ENCODE measurements at regions not wholly inside any gene's neighbourhood (a gene's known extent, or its start where the extent isn't known, plus 50 kb on each side); places are given as distances from the start of the nearest gene placed in this dataset.
"Not testable (repeated sequence)": the region's sequence is repeated elsewhere in the genome, so short reads cannot be mapped to it uniquely, and the experiment has no call there.

GRCh38 chr2:237238249-237238648 lies 152.6 kb downstream of the COPS8 start:
- no peak for DNase-seq
- Mint-ChIP-seq H3K9me3 (peaks cover 7% of the 10 kb centered on the region), H3K4me1 (no peaks in the 10 kb centered on the region), H3K27me3 (peaks cover 17% of the 10 kb centered on the region), H3K4me3 (no peak overlapping the region), H3K36me3 (ENCODE audit: low read depth) (no peaks in the 10 kb centered on the region), H3K27ac (no peak overlapping the region)
- ChIA-PET CTCF (no interaction called here), POLR2A (no interaction called here)

- POLR2A ChIA-PET: no interaction called here
- no peaks in the 10 kb centered on the region for H3K36me3 Mint-ChIP-seq (ENCODE audit: low read depth)
- no peak overlapping the region for H3K4me3 Mint-ChIP-seq
- CTCF ChIA-PET: no interaction called here
- peaks cover 20% of the 10 kb centered on the region for H3K27me3 Mint-ChIP-seq
- H3K9me3 Mint-ChIP-seq: peaks cover 7% of the 10 kb centered on the region
- DNase-seq: no peak
- H3K4me1 Mint-ChIP-seq: no peaks in the 10 kb centered on the region
- H3K27ac Mint-ChIP-seq: no peak overlapping the region
Observed at GRCh38 chr2:237240252-237240651, 154.6 kb downstream of the COPS8 start.

GRCh38 chr2:237240868-237241267 lies 155.2 kb downstream of the COPS8 start:
- H3K9me3 Mint-ChIP-seq; H3K4me3 Mint-ChIP-seq; DNase-seq; POLR2A ChIA-PET; CTCF ChIA-PET; H3K36me3 Mint-ChIP-seq (ENCODE audit: low read depth); H3K27ac Mint-ChIP-seq; H3K4me1 Mint-ChIP-seq: not testable (repeated sequence)
- H3K27me3 Mint-ChIP-seq: peaks cover 22% of the 10 kb centered on the region

- no peak overlapping the region for H3K27ac Mint-ChIP-seq
- no peak for DNase-seq
- H3K9me3 Mint-ChIP-seq: peaks cover 7% of the 10 kb centered on the region
- ChIA-PET CTCF (no interaction called here), POLR2A (no interaction called here)
- H3K4me1 Mint-ChIP-seq: no peaks in the 10 kb centered on the region
- H3K27me3 Mint-ChIP-seq: peaks cover 17% of the 10 kb centered on the region
- no peaks in the 10 kb centered on the region for H3K36me3 Mint-ChIP-seq (ENCODE audit: low read depth)
- H3K4me3 Mint-ChIP-seq: no peak overlapping the region
Observed at GRCh38 chr2:237242091-237242536, 156.4 kb downstream of the COPS8 start.

GRCh38 chr2:237243487-237243886 lies 157.8 kb downstream of the COPS8 start:
- Mint-ChIP-seq H3K4me1 (no peaks in the 10 kb centered on the region), H3K27ac (no peak overlapping the region), H3K36me3 (ENCODE audit: low read depth) (no peaks in the 10 kb centered on the region), H3K27me3 (peaks cover 15% of the 10 kb centered on the region), H3K9me3 (peaks cover 7% of the 10 kb centered on the region), H3K4me3 (no peak overlapping the region)
- ChIA-PET POLR2A (no interaction called here), CTCF (no interaction called here)
- DNase-seq: no peak

GRCh38 chr2:237244178-237244577 lies 158.5 kb downstream of the COPS8 start:
- ChIA-PET CTCF (no interaction called here), POLR2A (no interaction called here)
- Mint-ChIP-seq H3K27ac (no peak overlapping the region), H3K9me3 (peaks cover 7% of the 10 kb centered on the region), H3K36me3 (ENCODE audit: low read depth) (no peaks in the 10 kb centered on the region), H3K27me3 (peaks cover 10% of the 10 kb centered on the region), H3K4me3 (no peak overlapping the region), H3K4me1 (no peaks in the 10 kb centered on the region)
- DNase-seq: no peak

GRCh38 chr2:237244976-237245646 lies 159.4 kb downstream of the COPS8 start:
- H3K9me3 Mint-ChIP-seq: peaks cover 7% of the 10 kb centered on the region
- no peaks in the 10 kb centered on the region for H3K36me3 Mint-ChIP-seq (ENCODE audit: low read depth)
- no peak overlapping the region for H3K27ac Mint-ChIP-seq
- POLR2A ChIA-PET: no interaction called here
- CTCF ChIA-PET: no interaction called here
- H3K4me3 Mint-ChIP-seq: no peak overlapping the region
- H3K27me3 Mint-ChIP-seq: peaks cover 10% of the 10 kb centered on the region
- H3K4me1 Mint-ChIP-seq: no peaks in the 10 kb centered on the region
- no peak for DNase-seq

GRCh38 chr2:237250599-237250998 lies 163.4 kb downstream of the COL6A3 start:
- no peaks in the 10 kb centered on the region for H3K36me3 Mint-ChIP-seq (ENCODE audit: low read depth)
- H3K4me1 Mint-ChIP-seq: no peaks in the 10 kb centered on the region
- H3K27me3 Mint-ChIP-seq: peaks cover 11% of the 10 kb centered on the region
- CTCF ChIA-PET: no interaction called here
- POLR2A ChIA-PET: no interaction called here
- H3K9me3 Mint-ChIP-seq: no peaks in the 10 kb centered on the region
- H3K4me3 Mint-ChIP-seq: no peak overlapping the region
- no peak overlapping the region for H3K27ac Mint-ChIP-seq
- DNase-seq: no peak

- POLR2A ChIA-PET: no interaction called here
- CTCF ChIA-PET: no interaction called here
- Mint-ChIP-seq H3K4me3 (no peak overlapping the region), H3K4me1 (no peaks in the 10 kb centered on the region), H3K27ac (no peak overlapping the region), H3K36me3 (ENCODE audit: low read depth) (no peaks in the 10 kb centered on the region), H3K27me3 (peaks cover 14% of the 10 kb centered on the region), H3K9me3 (no peaks in the 10 kb centered on the region)
- no peak for DNase-seq
Observed at GRCh38 chr2:237251986-237252385, 162.0 kb downstream of the COL6A3 start.

- H3K27ac Mint-ChIP-seq: no peak overlapping the region
- H3K4me1 Mint-ChIP-seq: no peaks in the 10 kb centered on the region
- no peak for DNase-seq
- ChIA-PET CTCF (no interaction called here), POLR2A (no interaction called here)
- H3K27me3 Mint-ChIP-seq: peaks cover 14% of the 10 kb centered on the region
- no peak overlapping the region for H3K4me3 Mint-ChIP-seq
- no peaks in the 10 kb centered on the region for H3K36me3 Mint-ChIP-seq (ENCODE audit: low read depth)
- H3K9me3 Mint-ChIP-seq: no peaks in the 10 kb centered on the region
Observed at GRCh38 chr2:237253046-237253702, 160.8 kb downstream of the COL6A3 start.

GRCh38 chr2:237254369-237254861 lies 159.5 kb downstream of the COL6A3 start:
- H3K9me3 Mint-ChIP-seq: no peaks in the 10 kb centered on the region

GRCh38 chr2:237254911-237255578 lies 158.9 kb downstream of the COL6A3 start:
- CTCF ChIA-PET: no interaction called here
- no peak overlapping the region for H3K4me3 Mint-ChIP-seq
- no peak overlapping the region for H3K27ac Mint-ChIP-seq
- POLR2A ChIA-PET: no interaction called here
- H3K9me3 Mint-ChIP-seq: no peaks in the 10 kb centered on the region
- H3K4me1 Mint-ChIP-seq: no peaks in the 10 kb centered on the region
- no peaks in the 10 kb centered on the region for H3K36me3 Mint-ChIP-seq (ENCODE audit: low read depth)
- DNase-seq: no peak
- H3K27me3 Mint-ChIP-seq: peaks cover 16% of the 10 kb centered on the region

More at GRCh38 chr2:237254369-237254861, 159.5 kb downstream of the COL6A3 start:
- ChIA-PET CTCF (no interaction called here), POLR2A (no interaction called here)
- H3K27me3 Mint-ChIP-seq: peaks cover 16% of the 10 kb centered on the region
- no peaks in the 10 kb centered on the region for H3K4me1 Mint-ChIP-seq
- no peak overlapping the region for H3K27ac Mint-ChIP-seq
- H3K36me3 Mint-ChIP-seq (ENCODE audit: low read depth): no peaks in the 10 kb centered on the region
- H3K4me3 Mint-ChIP-seq: no peak overlapping the region
- no peak for DNase-seq

GRCh38 chr2:237256887-237257286 lies 157.1 kb downstream of the COL6A3 start:
- ChIA-PET POLR2A (no interaction called here), CTCF (interaction anchor here (1.0 kb wide), 1 partner anchor 164 kb away, joined by 3 read pairs; no protein-coding TSS in a partner anchor)
- no peak overlapping the region for H3K4me3 Mint-ChIP-seq
- no peaks in the 10 kb centered on the region for H3K4me1 Mint-ChIP-seq
- DNase-seq: no peak
- H3K27ac Mint-ChIP-seq: no peak overlapping the region
- H3K27me3 Mint-ChIP-seq: peaks cover 14% of the 10 kb centered on the region
- no peaks in the 10 kb centered on the region for H3K36me3 Mint-ChIP-seq (ENCODE audit: low read depth)
- no peaks in the 10 kb centered on the region for H3K9me3 Mint-ChIP-seq
